ENCODE measurements at regions not wholly inside any gene's neighbourhood (a gene's known extent, or its start where the extent isn't known, plus 50 kb on each side); places are given as distances from the start of the nearest gene placed in this dataset.

GRCh38 chr1:217117973-217118465 lies 394.8 kb upstream of the ESRRG start:
- no peak for DNase-seq (ENCODE audit: low spot score)
- H3K36me3 ChIP-seq (ENCODE audit: control insufficient read depth in 4 of 4, insufficient read depth in 3 of 4, low read depth in 1 of 4, low read length in 3 of 4): no peaks in the 10 kb centered on the region
- no peak for TF ChIP-seq CTCF (IDR thresholded peaks at IDR 0.05; ENCODE audit: low read depth, low read length, missing input control)
- no peak for TF ChIP-seq FOXA1 (IDR thresholded peaks at IDR 0.05)
- no peak for TF ChIP-seq NR2F2 (IDR thresholded peaks at IDR 0.05)
- TF ChIP-seq TAF1 (conservative IDR thresholded peaks at IDR 0.05): no peak
- no peak for TF ChIP-seq EGR1 (IDR thresholded peaks at IDR 0.05; ENCODE audit: low read depth in 2 of 2)
- TF ChIP-seq YY1 (IDR thresholded peaks at IDR 0.05): no peak
- TF ChIP-seq RXRA (IDR thresholded peaks at IDR 0.05): no peak
- TF ChIP-seq HNF4G (IDR thresholded peaks at IDR 0.05): no peak
- TF ChIP-seq SP1 (IDR thresholded peaks at IDR 0.05): no peak
- no peak for TF ChIP-seq MAX (IDR thresholded peaks at IDR 0.05)
- TF ChIP-seq REST (IDR thresholded peaks at IDR 0.05): no peak
- TF ChIP-seq GABPA (IDR thresholded peaks at IDR 0.05 in 1 of 2, conservative IDR thresholded peaks at IDR 0.05 in 1 of 2): no peak
- no peak for TF ChIP-seq ZBTB33 (IDR thresholded peaks at IDR 0.05)
- no peak for TF ChIP-seq JUND (IDR thresholded peaks at IDR 0.05)
- no peak for TF ChIP-seq RAD21 (IDR thresholded peaks at IDR 0.05)
- no peak for TF ChIP-seq HNF4A (conservative IDR thresholded peaks at IDR 0.05)
- no peak for TF ChIP-seq ATF3 (IDR thresholded peaks at IDR 0.05)
- no peak for TF ChIP-seq FOXA2 (IDR thresholded peaks at IDR 0.05)
- H3K27ac ChIP-seq (ENCODE audit: low read depth in 1 of 2, low read length in 2 of 2): no peak overlapping the region
- no peaks in the 10 kb centered on the region for H3K4me1 ChIP-seq (ENCODE audit: control insufficient read depth in 4 of 4, insufficient read depth in 4 of 4, low read length in 3 of 4)
- H3K27me3 ChIP-seq (ENCODE audit: control insufficient read depth in 4 of 4, insufficient read depth in 4 of 4, low read length in 3 of 4): no peaks in the 10 kb centered on the region
- no peak overlapping the region for H3K9ac ChIP-seq (ENCODE audit: low read depth in 1 of 2, low read length in 2 of 2)
- no peak overlapping the region for H3K4me3 ChIP-seq (ENCODE audit: low read depth in 1 of 3, low read length in 3 of 3)
- H3K9me3 ChIP-seq (ENCODE audit: control insufficient read depth in 4 of 4, low read length in 3 of 4): no peaks in the 10 kb centered on the region
